HEK293 (cell line): ENCODE measurements at regions not wholly inside any gene's neighbourhood (a gene's known extent, or its start where the extent isn't known, plus 50 kb on each side); places are given as distances from the start of the nearest gene placed in this dataset.

Experiments used
- CTCF ChIA-PET: fragments of 350-600 bp; formaldehyde crosslinking; extraction: SDS; loops from one replicate; lab custom pipeline; 2021; ENCODE audit warnings: antibody characterized with exemption; lab: Yijun Ruan, JAX
- POLR2A ChIA-PET: fragments of 300-600 bp; formaldehyde crosslinking; extraction: SDS; loops from one replicate; lab custom pipeline; 2020; ENCODE audit warnings: antibody characterized with exemption, inconsistent platforms; lab: Yijun Ruan, JAX
- H3K27ac ChIP-seq: fragments of 200-500 bp; sonication (Bioruptor generic); 2 replicates; pipeline ENCODE4 v1.5.1; 2014; ENCODE audit warnings: low read depth, low read length, control low read depth, inconsistent platforms; ENCODE audit errors: extremely low read depth
- H3K36me3 ChIP-seq, 2 experiments: fragments of 200-500 bp in 1 of 2; sonication (Bioruptor generic) in 1 of 2; 1 replicate in 1 of 2; 2 replicates in 1 of 2; pipeline ENCODE4 v1.5.1; 2014 to 2017; ENCODE audit warnings: inconsistent platforms in 2 of 2, low read length in 2 of 2; ENCODE audit not compliant: control insufficient read depth in 2 of 2, insufficient read depth in 1 of 2
- H3K4me1 ChIP-seq: fragments of 200-500 bp; sonication (Bioruptor generic); 2 replicates; pipeline ENCODE4 v1.5.1; 2014; ENCODE audit warnings: mild to moderate bottlenecking, low read length, inconsistent platforms; ENCODE audit not compliant: control insufficient read depth, insufficient read depth
- H3K4me3 ChIP-seq: 2 replicates; pipeline ENCODE4 v1.5.1; 2011; ENCODE audit warnings: low read depth, mild to moderate bottlenecking, control low read depth, low read length, moderate library complexity
- H3K9me3 ChIP-seq: fragments of 200-500 bp; sonication (Bioruptor generic); 2 replicates; pipeline ENCODE4 v1.5.1; 2014; ENCODE audit warnings: low read depth, low read length, inconsistent platforms; ENCODE audit not compliant: control insufficient read depth, insufficient read depth
- BCL11B ChIP-seq: fragments of 450-650 bp; formaldehyde crosslinking; IDR thresholded peaks from 2 replicates; pipeline ENCODE4 v1.5.1; 2016; ENCODE audit warnings: low read depth, missing biosample characterization, missing genetic modification characterization
- GLI2 ChIP-seq: fragments of 450-650 bp; formaldehyde crosslinking; IDR thresholded peaks from 2 replicates; pipeline ENCODE4; 2017; ENCODE audit warnings: missing biosample characterization, missing genetic modification characterization, low read depth, borderline replicate concordance
- GLI4 ChIP-seq: fragments of 450-650 bp; formaldehyde crosslinking; IDR thresholded peaks from 2 replicates; pipeline ENCODE4 v1.5.1; 2016; ENCODE audit warnings: missing biosample characterization, missing genetic modification characterization
- KLF8 ChIP-seq: fragments of 450-650 bp; formaldehyde crosslinking; IDR thresholded peaks from 2 replicates; pipeline ENCODE4 v1.5.1; 2016; ENCODE audit warnings: missing biosample characterization, missing genetic modification characterization
- OSR2 ChIP-seq: fragments of 450-650 bp; formaldehyde crosslinking; IDR thresholded peaks from 2 replicates; pipeline ENCODE4 v1.5.1; 2016; ENCODE audit warnings: missing biosample characterization, missing genetic modification characterization
- PRDM4 ChIP-seq: fragments of 450-650 bp; formaldehyde crosslinking; IDR thresholded peaks from 2 replicates; pipeline ENCODE4 v1.5.1; 2017; ENCODE audit warnings: missing biosample characterization, missing genetic modification characterization
- SALL2 ChIP-seq: fragments of 450-650 bp; formaldehyde crosslinking; IDR thresholded peaks from 2 replicates; pipeline ENCODE4 v1.5.0; 2017; ENCODE audit warnings: missing biosample characterization, mild to moderate bottlenecking, missing genetic modification characterization, borderline replicate concordance
- WT1 ChIP-seq: fragments of 450-650 bp; formaldehyde crosslinking; IDR thresholded peaks from 2 replicates; pipeline ENCODE4 v1.5.1; 2016; ENCODE audit warnings: missing biosample characterization, missing genetic modification characterization
- ZBTB26 ChIP-seq: fragments of 450-650 bp; formaldehyde crosslinking; optimal IDR thresholded peaks from 2 replicates; pipeline ENCODE3; 2016; ENCODE audit warnings: missing biosample characterization, mild to moderate bottlenecking, missing genetic modification characterization
- ZNF114 ChIP-seq: fragments of 450-650 bp; formaldehyde crosslinking; IDR thresholded peaks from 2 replicates; pipeline ENCODE4 v1.5.0; 2017; ENCODE audit warnings: missing biosample characterization, missing genetic modification characterization
- ZNF155 ChIP-seq: fragments of 450-650 bp; formaldehyde crosslinking; IDR thresholded peaks from 2 replicates; pipeline ENCODE4 v1.5.1; 2016; ENCODE audit warnings: missing biosample characterization, missing genetic modification characterization
- ZNF48 ChIP-seq: fragments of 450-650 bp; formaldehyde crosslinking; IDR thresholded peaks from 2 replicates; pipeline ENCODE4 v1.5.1; 2016; ENCODE audit warnings: missing biosample characterization, missing genetic modification characterization
- ZNF514 ChIP-seq: fragments of 450-650 bp; formaldehyde crosslinking; IDR thresholded peaks from 2 replicates; pipeline ENCODE4 v1.5.1; 2016; ENCODE audit warnings: missing biosample characterization, missing genetic modification characterization
- ZNF707 ChIP-seq: fragments of 450-650 bp; formaldehyde crosslinking; IDR thresholded peaks from 2 replicates; pipeline ENCODE4 v1.5.1; 2016; ENCODE audit warnings: missing biosample characterization, missing genetic modification characterization
- ZNF747 ChIP-seq: fragments of 450-650 bp; formaldehyde crosslinking; IDR thresholded peaks from 2 replicates; pipeline ENCODE4 v1.5.1; 2016; ENCODE audit warnings: missing biosample characterization, missing genetic modification characterization
- ZNF837 ChIP-seq: fragments of 450-650 bp; formaldehyde crosslinking; IDR thresholded peaks from 2 replicates; pipeline ENCODE4 v1.5.1; 2016; ENCODE audit warnings: missing biosample characterization, missing genetic modification characterization
- TF ChIP-seq, protein P1 (sequence below): fragments of 450-650 bp; formaldehyde crosslinking; IDR thresholded peaks from 2 replicates; pipeline ENCODE4 v1.5.1; 2017; ENCODE audit warnings: missing biosample characterization, missing genetic modification characterization
- TF ChIP-seq, protein P2 (sequence below): fragments of 450-650 bp; formaldehyde crosslinking; IDR thresholded peaks from 2 replicates; pipeline ENCODE4 v1.5.1; 2017; ENCODE audit warnings: missing biosample characterization, missing genetic modification characterization
- TF ChIP-seq, protein P3 (sequence below): fragments of 450-650 bp; formaldehyde crosslinking; IDR thresholded peaks from 2 replicates; pipeline ENCODE4 v1.5.1; 2016; ENCODE audit warnings: missing biosample characterization, missing genetic modification characterization
- TF ChIP-seq, protein P4 (sequence below): fragments of 450-650 bp; formaldehyde crosslinking; IDR thresholded peaks from 2 replicates; pipeline ENCODE4 v1.5.1; 2016; ENCODE audit warnings: missing biosample characterization, missing genetic modification characterization
- TF ChIP-seq, protein P5 (sequence below): fragments of 450-650 bp; formaldehyde crosslinking; IDR thresholded peaks from 2 replicates; pipeline ENCODE4 v1.5.1; 2016; ENCODE audit warnings: missing biosample characterization, missing genetic modification characterization

DNA sequence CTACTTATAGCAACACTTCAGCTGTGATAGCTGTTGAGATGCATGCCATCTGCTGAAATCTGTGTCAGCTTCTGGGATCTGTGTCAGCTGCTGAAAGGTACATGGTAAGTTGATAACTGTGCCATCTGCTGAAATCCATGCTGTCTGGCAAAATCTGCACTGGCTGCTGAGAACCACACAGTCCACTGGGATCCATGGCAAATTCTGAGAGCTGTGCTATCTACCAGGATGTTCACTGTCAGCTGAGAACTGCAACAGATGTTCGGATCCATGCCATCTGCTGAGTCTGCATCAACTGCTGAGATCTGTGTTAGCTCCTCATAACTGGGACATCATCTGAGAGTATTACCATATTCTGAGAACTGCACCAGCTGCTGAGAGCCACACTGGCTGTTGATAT, 430.5 kb upstream of the POU3F4 start:
- no peaks in the 10 kb centered on the region; the same call in none of the 2 replicates for H3K9me3 ChIP-seq
- no peaks in the 10 kb centered on the region for H3K4me1 ChIP-seq
- TF ChIP-seq SALL2 (tag by site-specific recombination) (no peak), PRDM4 (tag by site-specific recombination) (no peak), GLI2 (no peak), ZNF514 (tag by site-specific recombination) (no peak), ZBTB26 (tag by site-specific recombination) (no peak), ZNF747 (tag by site-specific recombination) (no peak)
- H3K27ac ChIP-seq, result no peak overlapping the region
- ChIA-PET POLR2A (no interaction called here), CTCF (no interaction called here)
- H3K36me3 ChIP-seq, result no peaks in the 10 kb centered on the region
- H3K4me3 ChIP-seq, result no peak overlapping the region

DNA sequence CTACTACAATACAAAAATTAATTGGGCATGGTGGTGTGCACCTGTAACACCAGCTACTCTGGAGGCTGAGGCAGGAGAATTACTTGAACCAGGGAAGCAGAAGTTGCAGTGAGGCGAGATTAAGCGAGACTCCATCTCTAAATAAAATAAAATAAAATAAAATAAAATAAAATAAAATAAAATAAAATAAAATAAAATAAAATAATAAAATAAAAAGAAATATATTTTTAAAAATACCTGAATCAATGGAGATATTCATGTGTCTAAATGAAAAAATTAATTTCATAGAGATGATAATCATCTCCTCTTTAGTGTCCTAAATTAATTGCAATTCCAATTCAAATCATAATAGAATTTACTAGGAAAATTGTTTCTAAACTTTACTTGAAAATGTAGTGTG, 406.1 kb upstream of the POU3F4 start:
- no peak for TF ChIP-seq ZNF837 (tag by site-specific recombination)
- TF ChIP-seq ZNF48 (tag by site-specific recombination), result no peak
- no peak for TF ChIP-seq WT1 (tag by site-specific recombination)
- TF ChIP-seq ZNF114 (tag by site-specific recombination), result no peak
- TF ChIP-seq, protein P1, sequence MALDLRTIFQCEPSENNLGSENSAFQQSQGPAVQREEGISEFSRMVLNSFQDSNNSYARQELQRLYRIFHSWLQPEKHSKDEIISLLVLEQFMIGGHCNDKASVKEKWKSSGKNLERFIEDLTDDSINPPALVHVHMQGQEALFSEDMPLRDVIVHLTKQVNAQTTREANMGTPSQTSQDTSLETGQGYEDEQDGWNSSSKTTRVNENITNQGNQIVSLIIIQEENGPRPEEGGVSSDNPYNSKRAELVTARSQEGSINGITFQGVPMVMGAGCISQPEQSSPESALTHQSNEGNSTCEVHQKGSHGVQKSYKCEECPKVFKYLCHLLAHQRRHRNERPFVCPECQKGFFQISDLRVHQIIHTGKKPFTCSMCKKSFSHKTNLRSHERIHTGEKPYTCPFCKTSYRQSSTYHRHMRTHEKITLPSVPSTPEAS (tag by site-specific recombination), result no peak
- TF ChIP-seq, protein P2, sequence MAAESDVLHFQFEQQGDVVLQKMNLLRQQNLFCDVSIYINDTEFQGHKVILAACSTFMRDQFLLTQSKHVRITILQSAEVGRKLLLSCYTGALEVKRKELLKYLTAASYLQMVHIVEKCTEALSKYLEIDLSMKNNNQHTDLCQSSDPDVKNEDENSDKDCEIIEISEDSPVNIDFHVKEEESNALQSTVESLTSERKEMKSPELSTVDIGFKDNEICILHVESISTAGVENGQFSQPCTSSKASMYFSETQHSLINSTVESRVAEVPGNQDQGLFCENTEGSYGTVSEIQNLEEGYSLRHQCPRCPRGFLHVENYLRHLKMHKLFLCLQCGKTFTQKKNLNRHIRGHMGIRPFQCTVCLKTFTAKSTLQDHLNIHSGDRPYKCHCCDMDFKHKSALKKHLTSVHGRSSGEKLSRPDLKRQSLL (tag by site-specific recombination), result no peak
- TF ChIP-seq ZNF155 (tag by site-specific recombination), result no peak
- TF ChIP-seq GLI4 (tag by site-specific recombination), result no peak
- TF ChIP-seq OSR2 (tag by site-specific recombination), result no peak
- TF ChIP-seq, protein P3, sequence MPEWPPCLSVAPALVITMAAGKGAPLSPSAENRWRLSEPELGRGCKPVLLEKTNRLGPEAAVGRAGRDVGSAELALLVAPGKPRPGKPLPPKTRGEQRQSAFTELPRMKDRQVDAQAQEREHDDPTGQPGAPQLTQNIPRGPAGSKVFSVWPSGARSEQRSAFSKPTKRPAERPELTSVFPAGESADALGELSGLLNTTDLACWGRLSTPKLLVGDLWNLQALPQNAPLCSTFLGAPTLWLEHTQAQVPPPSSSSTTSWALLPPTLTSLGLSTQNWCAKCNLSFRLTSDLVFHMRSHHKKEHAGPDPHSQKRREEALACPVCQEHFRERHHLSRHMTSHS (tag by site-specific recombination), result no peak
- no peak for TF ChIP-seq BCL11B
- TF ChIP-seq KLF8 (tag by site-specific recombination), result no peak
- TF ChIP-seq, protein P4, sequence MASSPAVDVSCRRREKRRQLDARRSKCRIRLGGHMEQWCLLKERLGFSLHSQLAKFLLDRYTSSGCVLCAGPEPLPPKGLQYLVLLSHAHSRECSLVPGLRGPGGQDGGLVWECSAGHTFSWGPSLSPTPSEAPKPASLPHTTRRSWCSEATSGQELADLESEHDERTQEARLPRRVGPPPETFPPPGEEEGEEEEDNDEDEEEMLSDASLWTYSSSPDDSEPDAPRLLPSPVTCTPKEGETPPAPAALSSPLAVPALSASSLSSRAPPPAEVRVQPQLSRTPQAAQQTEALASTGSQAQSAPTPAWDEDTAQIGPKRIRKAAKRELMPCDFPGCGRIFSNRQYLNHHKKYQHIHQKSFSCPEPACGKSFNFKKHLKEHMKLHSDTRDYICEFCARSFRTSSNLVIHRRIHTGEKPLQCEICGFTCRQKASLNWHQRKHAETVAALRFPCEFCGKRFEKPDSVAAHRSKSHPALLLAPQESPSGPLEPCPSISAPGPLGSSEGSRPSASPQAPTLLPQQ (tag by site-specific recombination), result no peak
- no peak for TF ChIP-seq ZNF707 (tag by site-specific recombination)
- TF ChIP-seq, protein P5, sequence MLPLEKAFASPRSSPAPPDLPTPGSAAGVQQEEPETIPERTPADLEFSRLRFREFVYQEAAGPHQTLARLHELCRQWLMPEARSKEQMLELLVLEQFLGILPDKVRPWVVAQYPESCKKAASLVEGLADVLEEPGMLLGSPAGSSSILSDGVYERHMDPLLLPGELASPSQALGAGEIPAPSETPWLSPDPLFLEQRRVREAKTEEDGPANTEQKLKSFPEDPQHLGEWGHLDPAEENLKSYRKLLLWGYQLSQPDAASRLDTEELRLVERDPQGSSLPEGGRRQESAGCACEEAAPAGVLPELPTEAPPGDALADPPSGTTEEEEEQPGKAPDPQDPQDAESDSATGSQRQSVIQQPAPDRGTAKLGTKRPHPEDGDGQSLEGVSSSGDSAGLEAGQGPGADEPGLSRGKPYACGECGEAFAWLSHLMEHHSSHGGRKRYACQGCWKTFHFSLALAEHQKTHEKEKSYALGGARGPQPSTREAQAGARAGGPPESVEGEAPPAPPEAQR (tag by site-specific recombination), result no peak
- Histone ChIP-seq H3K4me1 (no peaks in the 10 kb centered on the region), H3K4me3 (no peak overlapping the region), H3K9me3 (peaks cover 2% of the 10 kb centered on the region; the same call in 1 of the 2 replicates), H3K27ac (no peak overlapping the region), H3K36me3 (no peaks in the 10 kb centered on the region)
- ChIA-PET POLR2A (no interaction called here), CTCF (no interaction called here)
